Karpas-422 (cell line): ENCODE measurements at regions not wholly inside any gene's neighbourhood (a gene's known extent, or its start where the extent isn't known, plus 50 kb on each side); places are given as distances from the start of the nearest gene placed in this dataset.

Experiments
- DNase-seq: peaks from one replicate; pipeline ENCODE4 v3.0.0-alpha.2; 2015
- H2AFZ ChIP-seq: fragments of 200-600 bp; sonication (generic); 2 replicates; pipeline ENCODE4 v1.6.1; 2014; ENCODE audit warnings: antibody characterized with exemption, low read length, mixed read lengths
- H3K27ac ChIP-seq: fragments of 200-600 bp; sonication (generic); 2 replicates; pipeline ENCODE4 v1.5.1; 2014; ENCODE audit warnings: mild to moderate bottlenecking, low read length, moderate library complexity
- H3K27me3 ChIP-seq: fragments of 200-600 bp; sonication (generic); 2 replicates; pipeline ENCODE4 v1.6.1; 2014; ENCODE audit warnings: low read length, mixed read lengths
- H3K36me3 ChIP-seq: fragments of 200-600 bp; sonication (generic); 2 replicates; pipeline ENCODE4 v1.6.1; 2014; ENCODE audit warnings: low read length, mixed read lengths; ENCODE audit not compliant: insufficient read depth
- H3K4me1 ChIP-seq: fragments of 200-600 bp; sonication (generic); 2 replicates; pipeline ENCODE4 v1.6.1; 2014; ENCODE audit warnings: mild to moderate bottlenecking, low read length, mixed read lengths
- H3K4me2 ChIP-seq: fragments of 200-600 bp; sonication (generic); 2 replicates; pipeline ENCODE4 v1.6.1; 2014; ENCODE audit warnings: low read length, low read depth, mild to moderate bottlenecking; ENCODE audit not compliant: poor library complexity, severe bottlenecking
- H3K4me3 ChIP-seq: fragments of 200-600 bp; sonication (generic); 2 replicates; pipeline ENCODE4 v1.5.1; 2014; ENCODE audit warnings: mild to moderate bottlenecking, antibody characterized with exemption, low read length, mixed read lengths
- H3K79me2 ChIP-seq: fragments of 200-600 bp; sonication (generic); 2 replicates; pipeline ENCODE4 v1.6.1; 2014; ENCODE audit warnings: mild to moderate bottlenecking, low read length, mixed read lengths
- H3K9ac ChIP-seq: fragments of 200-600 bp; sonication (generic); 2 replicates; pipeline ENCODE4 v1.6.0; 2014; ENCODE audit warnings: low read length
- H3K9me2 ChIP-seq: fragments of 200-600 bp; sonication (generic), shearing (Covaris generic); replicated peaks from 2 replicates; pipeline ENCODE4 v1.6.0; 2014; ENCODE audit warnings: mild to moderate bottlenecking, low read length, moderate library complexity; ENCODE audit not compliant: insufficient read depth
- H3K9me3 ChIP-seq: fragments of 300-700, 200-600 bp; sonication (generic); 2 replicates; pipeline ENCODE4 v1.6.1; 2014; ENCODE audit warnings: low read length, mixed read lengths
- H4K20me1 ChIP-seq: fragments of 200-600 bp; sonication (generic); 2 replicates; pipeline ENCODE4 v1.6.1; 2014; ENCODE audit warnings: mild to moderate bottlenecking, antibody characterized with exemption, low read length, low read depth; ENCODE audit not compliant: insufficient read depth

GRCh38 chr13:53507741-53508140 is 479.1 kb downstream of the OLFM4 start:
- no peaks in the 10 kb centered on the region for H3K9me2 ChIP-seq

DNA sequence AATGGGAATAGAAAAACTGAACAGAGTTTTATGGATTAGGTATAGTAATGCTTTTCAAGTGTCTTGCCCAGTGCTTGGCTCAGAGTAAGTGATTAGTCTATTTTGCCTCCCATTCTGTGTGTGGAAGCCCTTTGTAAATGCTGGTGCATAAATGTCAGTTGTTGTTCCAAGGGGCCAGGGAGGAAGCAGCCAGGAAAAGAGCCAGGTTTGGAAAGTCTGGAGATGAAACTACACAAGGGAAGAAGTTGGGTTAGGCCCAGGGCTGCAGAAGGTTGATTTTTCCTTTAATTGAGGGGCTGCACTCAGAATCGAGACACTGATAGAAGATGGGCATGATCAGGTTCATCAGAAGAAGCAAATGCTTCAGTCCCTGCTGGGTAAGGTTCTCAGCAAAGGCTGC is 484.0 kb downstream of the OLFM4 start:
- no peaks in the 10 kb centered on the region for H3K4me1 ChIP-seq

More at GRCh38 chr13:53507741-53508140, 479.1 kb downstream of the OLFM4 start:
- DNase-seq = no peak
- Histone ChIP-seq H3K4me1 (no peaks in the 10 kb centered on the region), H3K4me3 (no peak overlapping the region), H3K9ac (no peak overlapping the region), H2AFZ (no peak overlapping the region), H4K20me1 (no peaks in the 10 kb centered on the region), H3K27me3 (no peaks in the 10 kb centered on the region), H3K9me3 (peaks cover 17% of the 10 kb centered on the region), H3K79me2 (no peaks in the 10 kb centered on the region), H3K4me2 (no peak overlapping the region), H3K36me3 (no peaks in the 10 kb centered on the region), H3K27ac (no peak overlapping the region)

GRCh38 chr13:53513226-53513625 is 484.6 kb downstream of the OLFM4 start:
- Histone ChIP-seq H3K27ac (no peak overlapping the region), H3K9ac (no peak overlapping the region), H4K20me1 (no peaks in the 10 kb centered on the region), H3K27me3 (no peaks in the 10 kb centered on the region), H3K79me2 (no peaks in the 10 kb centered on the region), H2AFZ (no peak overlapping the region), H3K9me2 (no peaks in the 10 kb centered on the region), H3K4me3 (no peak overlapping the region), H3K9me3 (peaks cover 15% of the 10 kb centered on the region), H3K4me2 (no peak overlapping the region), H3K36me3 (no peaks in the 10 kb centered on the region), H3K4me1 (no peaks in the 10 kb centered on the region)
- DNase-seq = no peak

More for the DNA sequence above, 484.0 kb downstream of the OLFM4 start:
- Histone ChIP-seq H3K27me3 (no peaks in the 10 kb centered on the region), H3K9me2 (no peaks in the 10 kb centered on the region), H3K9ac (no peak overlapping the region), H3K4me2 (no peak overlapping the region), H4K20me1 (no peaks in the 10 kb centered on the region), H3K4me3 (no peak overlapping the region), H3K27ac (no peak overlapping the region), H3K36me3 (no peaks in the 10 kb centered on the region), H3K9me3 (peaks cover 15% of the 10 kb centered on the region), H2AFZ (no peak overlapping the region), H3K79me2 (no peaks in the 10 kb centered on the region)
- no peak for DNase-seq

DNA sequence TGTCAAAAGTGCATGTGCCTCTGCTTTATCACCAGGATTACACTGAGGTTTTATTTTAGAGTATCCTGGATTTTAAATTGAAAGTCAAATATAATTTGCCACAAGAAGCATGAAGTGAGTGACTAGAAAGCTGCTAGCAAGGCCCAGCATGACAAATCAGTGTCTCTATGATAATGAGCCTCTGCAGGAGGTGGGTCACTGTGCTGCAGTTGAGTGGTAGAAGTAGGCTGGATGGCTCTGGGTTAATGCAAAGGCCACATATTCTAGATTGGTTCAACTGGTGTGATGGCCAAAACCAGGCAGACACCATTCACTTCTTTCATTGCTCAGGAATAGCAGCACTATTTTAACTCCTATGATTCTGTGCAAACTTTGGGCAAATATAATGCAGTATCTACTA is 491.5 kb downstream of the OLFM4 start:
- DNase-seq = no peak
- Histone ChIP-seq H3K36me3 (no peaks in the 10 kb centered on the region), H3K27me3 (no peaks in the 10 kb centered on the region), H2AFZ (no peak overlapping the region), H3K79me2 (no peaks in the 10 kb centered on the region), H3K4me2 (no peak overlapping the region), H3K27ac (no peak overlapping the region), H3K9ac (no peak overlapping the region), H3K9me2 (no peaks in the 10 kb centered on the region), H3K4me1 (no peaks in the 10 kb centered on the region), H3K9me3 (peaks cover 22% of the 10 kb centered on the region), H4K20me1 (no peaks in the 10 kb centered on the region), H3K4me3 (no peak overlapping the region)

GRCh38 chr13:53522034-53522433 is 493.4 kb downstream of the OLFM4 start:
- Histone ChIP-seq H3K9me3 (peaks cover 16% of the 10 kb centered on the region), H3K4me3 (no peak overlapping the region), H3K27ac (no peak overlapping the region), H3K9me2 (no peaks in the 10 kb centered on the region), H3K36me3 (no peaks in the 10 kb centered on the region), H2AFZ (no peak overlapping the region), H3K4me1 (no peaks in the 10 kb centered on the region), H3K9ac (no peak overlapping the region), H4K20me1 (no peaks in the 10 kb centered on the region), H3K4me2 (no peak overlapping the region), H3K79me2 (no peaks in the 10 kb centered on the region), H3K27me3 (no peaks in the 10 kb centered on the region)
- DNase-seq = no peak

GRCh38 chr13:53537586-53537985 is 509.0 kb downstream of the OLFM4 start:
- no peaks in the 10 kb centered on the region for H4K20me1 ChIP-seq
- no peaks in the 10 kb centered on the region for H3K36me3 ChIP-seq
- H3K4me2 ChIP-seq = no peak overlapping the region
- H3K9me3 ChIP-seq = peaks cover 8% of the 10 kb centered on the region
- H3K9me2 ChIP-seq = no peaks in the 10 kb centered on the region
- no peak overlapping the region for H3K9ac ChIP-seq
- H2AFZ ChIP-seq = no peak overlapping the region
- H3K27ac ChIP-seq = no peak overlapping the region
- H3K79me2 ChIP-seq = no peaks in the 10 kb centered on the region
- no peak for DNase-seq
- H3K4me1 ChIP-seq = no peaks in the 10 kb centered on the region
- H3K4me3 ChIP-seq = no peak overlapping the region
- H3K27me3 ChIP-seq = no peaks in the 10 kb centered on the region

- Histone ChIP-seq H4K20me1 (no peaks in the 10 kb centered on the region), H3K79me2 (no peaks in the 10 kb centered on the region)
Measured at GRCh38 chr13:53545340-53545941, 516.8 kb downstream of the OLFM4 start.

DNA sequence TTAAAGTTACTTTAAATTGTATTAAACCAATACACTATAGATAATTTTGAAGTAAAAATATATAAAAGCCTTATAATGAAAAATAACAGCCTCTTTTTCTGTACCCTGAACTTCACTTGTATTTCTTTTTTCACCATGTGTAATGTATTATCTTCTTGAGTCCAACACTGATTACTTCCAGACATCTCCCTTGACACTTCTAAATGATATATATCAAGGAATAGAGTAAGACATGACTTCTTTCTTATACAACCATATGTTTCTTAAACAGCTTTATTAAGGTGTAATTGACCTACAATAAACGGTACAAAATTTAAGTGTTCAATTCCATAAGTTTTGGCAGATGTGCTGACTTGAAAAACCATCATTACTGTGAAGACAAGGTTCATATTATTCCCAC is 531.9 kb downstream of the OLFM4 start:
- DNase-seq = no peak
- Histone ChIP-seq H4K20me1 (no peaks in the 10 kb centered on the region), H3K79me2 (no peaks in the 10 kb centered on the region), H3K4me2 (no peak overlapping the region), H3K9ac (no peak overlapping the region), H3K27me3 (no peaks in the 10 kb centered on the region), H3K27ac (no peak overlapping the region), H3K4me3 (no peak overlapping the region), H3K4me1 (no peaks in the 10 kb centered on the region), H3K36me3 (no peaks in the 10 kb centered on the region), H3K9me3 (peaks cover 10% of the 10 kb centered on the region), H2AFZ (no peak overlapping the region), H3K9me2 (no peaks in the 10 kb centered on the region)

More at GRCh38 chr13:53545340-53545941, 516.8 kb downstream of the OLFM4 start:
- no peak overlapping the region for H3K4me2 ChIP-seq
- no peaks in the 10 kb centered on the region for H3K9me2 ChIP-seq
- H2AFZ ChIP-seq = no peak overlapping the region
- H3K36me3 ChIP-seq = no peaks in the 10 kb centered on the region
- H3K27ac ChIP-seq = no peak overlapping the region
- no peaks in the 10 kb centered on the region for H3K4me1 ChIP-seq
- no peak overlapping the region for H3K9ac ChIP-seq
- H3K9me3 ChIP-seq = peaks cover 18% of the 10 kb centered on the region
- DNase-seq = no peak
- H3K4me3 ChIP-seq = no peak overlapping the region
- no peaks in the 10 kb centered on the region for H3K27me3 ChIP-seq
